Head of caudate nucleus (tissue), 42 donors: ENCODE measurements at regions not wholly inside any gene's neighbourhood (a gene's known extent, or its start where the extent isn't known, plus 50 kb on each side); places are given as distances from the start of the nearest gene placed in this dataset.

Experiments used
- DNase-seq, 42 donors: peaks; one replicate each; pipeline versions ENCODE4 v3.0.0 to v3.0.0-alpha.2; 2020 to 2021; ENCODE audit warnings: mixed read lengths in 7 of 42
- intact Hi-C: fragments of 100-400 bp; cut with DNase I; formaldehyde crosslinking; loops from one replicate; pipeline ENCODE4 v1.15.0; 2022

- intact Hi-C loops: no loop called here
- no peak for DNase-seq
These were observed 231.5 kb upstream of the SPRED2 start for GRCh38 chr2:65663831-65664407.

GRCh38 chr2:65662654-65663432, 230.4 kb upstream of the SPRED2 start:
- intact Hi-C loops: no loop called here
- DNase-seq: no peak

- DNase-seq: no peak
- intact Hi-C loops: no loop called here
These were observed 229.7 kb upstream of the SPRED2 start for GRCh38 chr2:65661980-65662653.

- no peak for DNase-seq
- intact Hi-C loops: no loop called here
These were observed 227.9 kb upstream of the SPRED2 start for GRCh38 chr2:65660340-65660739.

- DNase-seq: no peak
- intact Hi-C loops: no loop called here
These were observed 226.5 kb upstream of the SPRED2 start for GRCh38 chr2:65658881-65659280.

- intact Hi-C loops: no loop called here
- no peak for DNase-seq
These were observed 225.9 kb upstream of the SPRED2 start for GRCh38 chr2:65658266-65658665.

GRCh38 chr2:65656160-65656718, 223.8 kb upstream of the SPRED2 start:
- intact Hi-C loops: no loop called here
- no peak for DNase-seq

- intact Hi-C loops: no loop called here
- DNase-seq: no peak
These were observed 222.6 kb upstream of the SPRED2 start for GRCh38 chr2:65655000-65655399.

GRCh38 chr2:65654496-65654895, 222.1 kb upstream of the SPRED2 start:
- intact Hi-C loops: no loop called here

GRCh38 chr2:65652066-65652465, 219.7 kb upstream of the SPRED2 start:
- no peak for DNase-seq
- intact Hi-C loops: no loop called here

More at GRCh38 chr2:65654496-65654895, 222.1 kb upstream of the SPRED2 start:
- DNase-seq: no peak

- no peak for DNase-seq
- intact Hi-C loops: no loop called here
These were observed 217.6 kb upstream of the SPRED2 start for GRCh38 chr2:65649811-65650589.

- intact Hi-C loops: no loop called here
- DNase-seq: no peak
These were observed 214.9 kb upstream of the SPRED2 start for GRCh38 chr2:65647249-65647842.

- no peak for DNase-seq
- intact Hi-C loops: no loop called here
These were observed 208.3 kb upstream of the SPRED2 start for GRCh38 chr2:65640793-65641103.

- no peak for DNase-seq
- intact Hi-C loops: no loop called here
These were observed 206.9 kb upstream of the SPRED2 start for GRCh38 chr2:65639156-65639864.

- intact Hi-C loops: no loop called here
- DNase-seq: no peak
These were observed 206.0 kb upstream of the SPRED2 start for GRCh38 chr2:65638443-65638842.

GRCh38 chr2:65636813-65637483, 204.5 kb upstream of the SPRED2 start:
- intact Hi-C loops: no loop called here
- DNase-seq: no peak

GRCh38 chr2:65636024-65636423, 203.6 kb upstream of the SPRED2 start:
- DNase-seq: no peak
- intact Hi-C loops: no loop called here

GRCh38 chr2:65634304-65634703, 201.9 kb upstream of the SPRED2 start:
- DNase-seq: no peak
- intact Hi-C loops: no loop called here
